H54 (cell line): ENCODE measurements at regions not wholly inside any gene's neighbourhood (a gene's known extent, or its start where the extent isn't known, plus 50 kb on each side); places are given as distances from the start of the nearest gene placed in this dataset.

Experiments
- DNase-seq: peaks from one replicate; pipeline ENCODE4 v3.0.0; 2011; ENCODE audit warnings: low spot score, mixed read lengths; ENCODE audit not compliant: insufficient read length
- FAIRE-seq: peaks from 3 replicates; lab custom pipeline; 2011; peaks lifted over from hg19 to GRCh38; lab: Jason Lieb, UNC
- POLR2A ChIP-seq: IDR thresholded peaks from 2 replicates; pipeline ENCODE4 v1.6.1; 2011; ENCODE audit warnings: low read depth, mild to moderate bottlenecking, low read length

DNA sequence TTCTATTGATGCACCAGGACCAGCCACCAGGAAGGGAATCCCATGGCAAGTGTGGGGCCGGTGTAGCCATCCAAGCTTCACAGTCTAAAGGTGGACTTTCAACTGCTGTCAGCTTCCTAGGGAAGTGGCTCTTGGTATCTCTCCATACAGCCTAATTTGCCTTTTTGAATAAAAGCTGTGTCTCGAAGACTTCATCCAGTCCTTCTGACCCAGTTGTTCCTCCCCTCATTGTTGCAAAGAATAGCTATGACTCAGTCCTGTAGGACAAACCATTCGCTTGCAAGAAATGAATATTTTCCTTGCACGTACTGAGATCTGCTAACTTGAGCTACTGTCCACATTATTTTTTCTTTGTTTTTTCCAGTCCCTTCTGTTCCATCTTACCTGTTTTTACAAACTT is 145.1 kb upstream of the CTSO start:
- FAIRE-seq (no peak), DNase-seq (no peak)
- no peak for TF ChIP-seq POLR2A

DNA sequence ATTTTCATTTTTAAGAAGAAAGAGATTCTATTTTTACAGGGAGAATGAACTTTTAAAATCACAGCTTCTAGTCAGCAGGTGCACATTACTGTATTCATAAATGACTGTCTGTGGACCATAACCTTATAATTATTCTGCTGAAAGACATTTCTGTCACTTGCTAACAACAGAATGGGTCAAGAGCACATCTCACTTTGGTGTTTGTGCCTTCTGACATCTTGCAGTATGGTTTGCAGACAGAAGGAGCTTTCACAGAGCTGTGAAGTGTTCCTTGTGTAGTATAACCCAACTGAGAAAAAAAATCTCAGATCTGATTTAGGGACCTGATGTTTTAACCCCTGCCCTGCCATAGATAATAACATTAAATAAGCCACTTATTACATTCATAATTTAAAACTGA is 131.4 kb upstream of the CTSO start:
- FAIRE-seq, result no peak
- no peak for TF ChIP-seq POLR2A
- no peak for DNase-seq

DNA sequence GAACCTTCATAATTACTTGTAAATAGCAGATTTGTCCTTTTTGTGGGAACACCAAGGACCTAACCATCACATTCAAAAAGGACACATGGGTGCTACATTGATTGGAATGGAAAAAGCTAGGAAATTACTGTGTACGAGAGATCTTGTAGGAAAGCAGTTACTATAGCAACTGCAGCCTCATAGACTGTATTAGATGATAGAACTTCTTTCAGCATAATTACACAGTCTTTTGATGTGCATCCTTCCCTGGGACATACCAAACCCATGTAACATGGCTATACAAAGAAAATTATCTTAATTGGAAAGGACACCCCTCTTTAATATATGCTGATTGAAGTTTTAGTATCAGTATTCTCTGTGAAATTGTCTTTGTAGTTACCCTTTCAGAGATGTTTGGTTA is 130.7 kb upstream of the CTSO start:
- TF ChIP-seq POLR2A, result no peak
- no peak for DNase-seq
- FAIRE-seq, result no peak

DNA sequence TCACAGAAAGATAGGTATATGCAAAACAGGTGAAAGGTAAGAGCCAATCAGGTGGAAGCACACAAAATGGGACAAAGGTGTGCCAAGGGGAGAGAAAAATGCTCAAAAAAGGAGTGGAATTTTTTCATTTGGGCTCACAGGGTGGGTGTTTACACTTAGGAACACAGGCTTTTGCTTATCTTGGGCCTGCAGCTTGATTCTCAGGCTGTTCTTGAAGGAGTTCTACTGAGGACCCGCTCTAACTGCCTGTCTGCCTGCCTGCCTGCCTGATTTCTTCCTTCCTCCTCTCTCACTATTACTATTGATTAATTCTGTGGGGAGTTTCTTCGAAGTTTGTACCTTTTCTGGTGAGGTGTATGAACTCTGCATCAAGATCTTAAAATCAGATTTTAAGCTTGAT is 120.3 kb upstream of the CTSO start:
- no peak for DNase-seq
- no peak for FAIRE-seq
- no peak for TF ChIP-seq POLR2A

DNA sequence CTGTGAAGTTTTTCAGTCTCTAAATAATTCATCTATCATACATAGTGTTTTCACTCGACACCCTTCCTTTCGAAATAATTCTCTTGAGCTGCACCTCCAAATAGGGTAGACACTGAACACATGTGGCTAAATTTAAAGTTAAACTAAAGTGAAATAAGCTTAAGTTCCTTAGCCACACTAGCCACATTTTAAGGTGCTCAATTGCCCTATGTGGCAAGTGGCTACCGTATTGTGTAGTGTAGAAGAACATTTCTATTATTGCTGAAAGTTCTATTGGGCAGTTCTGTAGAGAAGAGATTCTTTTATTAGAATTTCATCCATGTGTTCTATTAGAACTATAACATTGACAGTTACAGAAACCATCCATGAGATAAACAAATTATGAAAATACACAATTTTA is 107.0 kb upstream of the CTSO start:
- FAIRE-seq (no peak), DNase-seq (no peak)
- no peak for TF ChIP-seq POLR2A

DNA sequence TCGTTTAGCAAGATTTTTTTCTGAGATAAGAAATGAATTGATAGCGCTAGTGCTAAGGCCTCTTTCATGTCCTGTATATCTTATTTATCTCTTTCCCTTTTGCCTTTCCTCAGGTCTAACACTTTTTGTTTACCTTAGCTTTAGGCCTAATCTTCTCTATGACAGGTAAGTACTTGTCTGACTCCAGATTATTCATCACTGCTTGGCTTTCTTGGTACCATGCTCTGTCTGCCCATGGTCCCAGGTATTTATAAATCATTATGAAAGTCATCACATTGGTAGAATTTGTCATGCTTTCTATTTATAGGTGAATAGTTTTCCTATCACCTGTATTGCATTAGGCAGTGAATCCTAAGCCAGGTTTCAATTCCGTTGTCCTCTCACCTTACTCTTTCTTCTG is 99.5 kb upstream of the CTSO start:
- DNase-seq (no peak), FAIRE-seq (no peak)
- no peak for TF ChIP-seq POLR2A

DNA sequence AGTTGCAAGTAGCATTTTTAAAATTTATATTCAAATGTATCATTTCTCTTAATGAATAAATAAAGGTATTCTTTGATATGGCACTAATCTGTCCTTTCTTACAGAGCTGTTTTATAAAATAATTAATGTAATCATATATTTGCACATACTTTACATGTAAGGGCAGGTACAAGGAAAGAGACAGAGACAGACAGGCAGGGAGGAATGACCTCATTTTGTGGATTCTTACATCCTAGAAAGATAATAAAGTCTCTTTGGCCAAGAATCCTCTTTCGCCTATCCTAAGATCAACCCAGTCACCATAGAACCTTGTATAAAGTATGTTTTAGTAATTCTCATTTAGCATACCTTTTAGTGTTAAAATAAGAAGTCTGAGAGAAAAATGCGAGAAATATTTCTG is 98.5 kb upstream of the CTSO start:
- DNase-seq (no peak), FAIRE-seq (no peak)
- TF ChIP-seq POLR2A, result no peak

DNA sequence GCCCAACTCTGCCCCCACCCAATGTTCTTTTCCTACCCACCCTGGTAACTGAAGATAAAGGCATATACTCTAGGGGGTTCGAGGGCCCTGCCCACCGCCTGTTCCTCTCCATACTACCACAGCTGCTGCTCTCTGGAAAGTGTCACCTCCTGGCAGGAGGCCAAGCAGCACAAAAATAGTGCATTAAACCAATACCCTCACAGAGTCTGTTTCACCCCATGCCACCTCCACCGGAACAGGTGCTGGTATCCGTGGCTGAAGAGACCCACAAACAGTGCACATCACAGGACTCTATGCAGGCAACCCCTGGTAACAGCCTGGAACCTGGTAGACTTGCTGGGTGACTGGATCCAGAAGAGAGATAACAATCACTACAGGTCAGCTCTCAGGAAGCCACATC is 85.1 kb upstream of the CTSO start:
- FAIRE-seq (no peak), DNase-seq (no peak)
- TF ChIP-seq POLR2A, result no peak

DNA sequence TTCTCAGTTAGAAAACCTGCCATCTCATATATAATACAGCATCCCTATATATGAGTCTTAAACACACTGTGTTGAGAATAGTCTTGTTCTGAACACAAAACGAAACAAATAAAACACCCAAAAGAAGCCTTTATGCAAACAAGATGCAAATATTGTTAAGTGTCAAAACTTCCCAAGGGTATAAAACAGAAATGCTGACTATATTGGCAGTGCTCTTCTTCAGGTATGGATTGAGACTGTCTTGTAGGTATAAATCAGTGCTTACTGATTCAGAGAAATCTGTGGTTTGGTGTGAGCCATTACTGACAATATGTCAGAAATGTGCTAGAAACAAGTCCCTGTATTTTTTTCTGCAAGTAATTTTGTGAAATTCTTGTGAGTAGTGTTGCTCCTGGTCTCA is 82.8 kb upstream of the CTSO start:
- no peak for FAIRE-seq
- DNase-seq, result no peak
- no peak for TF ChIP-seq POLR2A

DNA sequence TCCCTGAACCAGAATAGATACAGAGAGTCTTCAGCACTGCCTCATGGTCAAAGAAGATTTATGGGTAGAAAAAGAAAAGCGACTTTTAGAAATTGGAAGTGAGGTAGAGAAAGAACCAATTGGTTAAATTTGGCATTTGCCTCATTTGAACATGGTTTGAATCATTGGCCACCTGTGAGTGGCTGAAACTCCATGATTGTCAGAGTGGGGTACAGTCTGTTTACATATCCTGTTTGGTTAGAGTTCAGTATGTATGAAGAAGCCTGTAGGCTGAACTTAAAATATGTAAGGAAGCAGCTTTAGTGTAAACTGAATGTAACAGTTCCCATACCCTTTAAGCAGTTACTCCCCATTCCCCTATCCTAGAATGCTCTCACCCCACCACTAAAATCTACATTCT is 76.0 kb upstream of the CTSO start:
- no peak for DNase-seq
- no peak for TF ChIP-seq POLR2A
- no peak for FAIRE-seq

DNA sequence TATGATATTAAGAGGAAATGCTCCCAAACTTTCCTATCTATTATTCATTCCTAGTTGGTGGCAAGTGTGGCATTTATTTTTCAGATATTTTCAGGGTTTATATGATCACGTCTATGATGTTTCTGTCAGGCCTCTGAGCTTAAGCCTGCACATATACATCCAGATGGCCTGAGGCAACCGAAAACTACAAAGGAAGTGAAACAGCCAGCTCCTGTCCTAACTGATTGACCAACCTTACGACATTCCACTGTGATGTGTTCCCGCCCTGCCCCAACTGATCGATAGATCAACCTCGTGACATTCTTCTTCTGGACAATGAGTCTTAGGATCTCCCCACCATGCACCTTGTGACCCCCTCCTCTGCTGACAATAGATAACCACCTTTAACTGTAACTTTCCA is 67.6 kb upstream of the CTSO start:
- no peak for FAIRE-seq
- TF ChIP-seq POLR2A, result no peak
- no peak for DNase-seq

DNA sequence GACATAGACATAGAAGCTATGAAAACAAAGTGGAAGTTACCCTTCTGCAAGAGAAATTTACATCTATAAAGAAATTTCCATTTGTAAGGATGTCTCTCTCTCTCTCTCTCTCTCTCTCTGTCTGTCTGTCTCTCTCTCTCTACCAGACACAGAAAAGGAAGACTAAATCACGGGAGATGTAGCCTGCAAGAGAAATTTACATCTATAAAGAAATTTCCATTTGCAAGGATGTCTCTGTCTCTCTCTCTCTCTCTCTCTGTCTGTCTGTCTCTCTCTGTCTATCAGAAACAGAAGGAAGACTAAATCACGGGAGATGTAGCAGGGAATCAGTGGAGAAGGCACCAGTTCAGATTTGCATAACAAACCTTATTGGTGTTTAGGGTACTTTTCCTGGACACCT is 65.6 kb upstream of the CTSO start:
- no peak for TF ChIP-seq POLR2A
- FAIRE-seq, result no peak
- no peak for DNase-seq

DNA sequence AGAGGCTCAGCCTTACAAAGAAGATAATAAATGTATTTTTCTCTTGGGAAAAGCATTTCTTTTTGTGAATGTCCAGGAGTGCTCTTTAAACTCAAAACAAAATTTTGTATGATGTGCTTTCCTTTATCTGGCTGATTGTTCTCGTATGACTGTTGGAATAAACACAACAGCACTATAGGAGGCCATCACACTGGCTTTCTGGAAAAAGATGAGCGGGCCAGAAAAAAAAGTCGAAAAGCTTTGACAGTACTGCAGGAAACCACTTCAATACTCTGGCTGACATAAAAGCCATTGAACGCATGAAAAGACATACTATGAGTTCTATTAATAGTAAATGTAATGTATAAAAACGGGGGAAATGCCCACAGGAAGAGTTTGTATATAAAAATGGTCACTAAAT is 64.7 kb upstream of the CTSO start:
- TF ChIP-seq POLR2A, result no peak
- no peak for DNase-seq
- FAIRE-seq, result no peak

DNA sequence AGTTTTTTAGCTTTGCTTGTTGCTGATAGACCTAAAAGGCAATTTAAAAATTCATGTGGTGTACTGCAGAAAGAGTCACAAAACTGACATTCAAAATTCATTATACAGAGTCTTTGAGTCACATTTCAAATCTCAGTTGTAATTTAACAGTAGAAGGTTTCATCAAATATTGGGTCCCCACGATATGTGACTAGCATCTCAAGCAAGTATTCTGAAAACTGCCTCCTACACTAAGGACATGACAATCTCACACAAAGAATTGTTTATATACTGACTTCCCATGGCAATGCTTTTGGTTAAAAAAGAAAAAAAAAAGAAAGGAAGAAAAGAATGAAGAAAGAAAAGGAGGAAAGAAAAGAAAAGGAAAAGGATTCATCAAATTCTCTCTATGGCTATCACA is 62.1 kb upstream of the CTSO start:
- no peak for DNase-seq
- FAIRE-seq, result no peak
- TF ChIP-seq POLR2A, result no peak

DNA sequence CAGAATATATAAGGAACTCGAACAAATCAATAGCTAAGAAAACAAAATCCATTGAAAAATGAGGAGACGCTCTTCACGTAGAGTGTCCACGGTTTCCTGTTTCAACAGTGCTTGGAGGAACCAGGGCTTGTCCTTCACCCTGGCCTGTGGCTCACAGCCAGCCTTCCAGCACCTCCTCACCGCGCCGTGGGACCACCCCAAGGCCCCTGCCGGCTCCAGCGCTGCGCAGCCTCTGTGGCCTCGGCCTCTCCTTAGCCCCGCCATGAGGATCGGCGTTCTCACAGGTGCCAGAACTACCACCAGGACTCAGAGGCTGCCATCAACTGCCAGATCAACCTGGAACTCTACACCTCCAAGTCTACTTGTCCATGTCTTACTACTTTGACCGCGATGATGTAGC is 52.5 kb upstream of the CTSO start:
- no peak for FAIRE-seq
- TF ChIP-seq POLR2A, result no peak
- no peak for DNase-seq
